NCI-H146 (cell line): ENCODE measurements at regions not wholly inside any gene's neighbourhood (a gene's known extent, or its start where the extent isn't known, plus 50 kb on each side); places are given as distances from the start of the nearest gene placed in this dataset.
"Not testable (repeated sequence)": the region's sequence is repeated elsewhere in the genome, so short reads cannot be mapped to it uniquely, and the experiment has no call there.

Experiments used
- DNase-seq: peaks from one replicate; lab custom pipeline; 2025; lab: John Stamatoyannopoulos, UW

- DNase-seq, result not testable (repeated sequence)
Measured at GRCh38 chr2:143922261-143922830, 597.6 kb downstream of the ZEB2 start.

- no peak for DNase-seq
Measured at GRCh38 chr2:143918465-143918989, 601.4 kb downstream of the ZEB2 start.

GRCh38 chr2:143916781-143917180 lies 603.1 kb downstream of the ZEB2 start:
- no peak for DNase-seq

GRCh38 chr2:143909577-143910353 lies 610.2 kb downstream of the ZEB2 start:
- no peak for DNase-seq

GRCh38 chr2:143908843-143909242 lies 611.1 kb downstream of the ZEB2 start:
- no peak for DNase-seq

- no peak for DNase-seq
Measured at GRCh38 chr2:143907801-143908200, 612.1 kb downstream of the ZEB2 start.

- no peak for DNase-seq
Measured at GRCh38 chr2:143906850-143907249, 613.1 kb downstream of the ZEB2 start.

- DNase-seq, result no peak
Measured at GRCh38 chr2:143905587-143905986, 614.3 kb downstream of the ZEB2 start.

- DNase-seq, result no peak
Measured at GRCh38 chr2:143903172-143903856, 616.6 kb downstream of the ZEB2 start.

GRCh38 chr2:143901185-143901842 lies 618.6 kb downstream of the ZEB2 start:
- no peak for DNase-seq

- DNase-seq, result no peak
Measured at GRCh38 chr2:143899987-143900386, 619.9 kb downstream of the ZEB2 start.

- DNase-seq, result peak; percentile 29
Measured at GRCh38 chr2:143893371-143893770, 626.5 kb downstream of the ZEB2 start.

- peak; percentile 82 for DNase-seq
Measured at GRCh38 chr2:143891879-143892308, 628.0 kb downstream of the ZEB2 start.

GRCh38 chr2:143890798-143891197 lies 629.1 kb downstream of the ZEB2 start:
- DNase-seq, result no peak

GRCh38 chr2:143889216-143889615 lies 630.7 kb downstream of the ZEB2 start:
- DNase-seq, result no peak

- DNase-seq, result no peak
Measured at GRCh38 chr2:143885461-143885860, 634.5 kb downstream of the ZEB2 start.

- DNase-seq, result peak; percentile 86
Measured at GRCh38 chr2:143881246-143881645, 638.7 kb downstream of the ZEB2 start.

GRCh38 chr2:143877876-143878530 lies 641.9 kb downstream of the ZEB2 start:
- DNase-seq, result peak; percentile 59

- DNase-seq, result no peak
Measured at GRCh38 chr2:143877056-143877455, 642.9 kb downstream of the ZEB2 start.

- no peak for DNase-seq
Measured at GRCh38 chr2:143875295-143876233, 644.4 kb downstream of the ZEB2 start.

GRCh38 chr2:143873886-143874285 lies 646.0 kb downstream of the ZEB2 start:
- DNase-seq, result no peak
